Endothelial cell (in vitro differentiated cells): ENCODE measurements at regions not wholly inside any gene's neighbourhood (a gene's known extent, or its start where the extent isn't known, plus 50 kb on each side); places are given as distances from the start of the nearest gene placed in this dataset.

Experiments used
- DNase-seq: peaks from one replicate; pipeline ENCODE4 v3.0.0; 2021; ENCODE audit warnings: low spot score
- H3K27ac Mint-ChIP-seq: one replicate; pipeline ENCODE4 v1.8.0; 2021; ENCODE audit warnings: mixed read lengths, inconsistent platforms; ENCODE audit not compliant: unreplicated experiment
- H3K27me3 Mint-ChIP-seq: one replicate; pipeline ENCODE4 v1.8.0; 2021; ENCODE audit warnings: mild to moderate bottlenecking, moderate library complexity, mixed read lengths, inconsistent platforms; ENCODE audit not compliant: unreplicated experiment
- H3K36me3 Mint-ChIP-seq: one replicate; pipeline ENCODE4 v1.8.0; 2021; ENCODE audit warnings: mild to moderate bottlenecking, low read depth, mixed read lengths, inconsistent platforms; ENCODE audit not compliant: unreplicated experiment
- H3K4me1 Mint-ChIP-seq: one replicate; pipeline ENCODE4 v1.8.0; 2021; ENCODE audit warnings: mild to moderate bottlenecking, mixed read lengths, inconsistent platforms; ENCODE audit not compliant: unreplicated experiment
- H3K4me3 Mint-ChIP-seq: one replicate; pipeline ENCODE4 v1.8.0; 2021; ENCODE audit warnings: mild to moderate bottlenecking, mixed read lengths, inconsistent platforms; ENCODE audit not compliant: unreplicated experiment
- H3K9me3 Mint-ChIP-seq: one replicate; pipeline ENCODE4 v1.8.0; 2021; ENCODE audit warnings: mixed read lengths, inconsistent platforms; ENCODE audit not compliant: unreplicated experiment
- CTCF ChIP-seq: fragments of 200-600 bp; sonication (generic); IDR thresholded peaks from one replicate; pipeline ENCODE4 v1.5.0; 2021; ENCODE audit warnings: antibody characterized with exemption; ENCODE audit not compliant: unreplicated experiment

DNA sequence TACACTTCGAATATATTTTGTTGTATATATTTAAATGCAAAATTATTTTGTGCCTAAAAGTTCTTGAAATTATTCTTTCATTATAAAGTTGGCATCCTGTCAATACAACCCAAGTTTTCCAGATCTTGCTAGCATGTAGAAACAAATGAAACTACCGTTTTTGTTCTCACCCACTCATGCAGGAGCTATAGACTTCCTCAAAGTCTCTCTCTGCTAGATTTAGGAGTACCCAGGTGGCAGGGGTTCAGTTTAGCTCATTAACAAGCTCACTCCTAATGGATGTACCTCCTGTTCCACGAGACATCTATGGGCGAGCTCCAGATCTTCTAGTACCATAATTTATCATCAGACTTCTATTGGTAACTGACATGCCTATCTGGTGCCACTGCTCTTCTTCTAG is 390.2 kb upstream of the POU3F1 start:
- Mint-ChIP-seq H3K27me3 (no peaks in the 10 kb centered on the region), H3K36me3 (no peaks in the 10 kb centered on the region), H3K4me3 (no peak overlapping the region), H3K4me1 (peaks cover under 1% of the 10 kb centered on the region), H3K9me3 (no peaks in the 10 kb centered on the region), H3K27ac (no peak overlapping the region)
- no peak for TF ChIP-seq CTCF
- no peak for DNase-seq

- Mint-ChIP-seq H3K36me3 (no peaks in the 10 kb centered on the region), H3K4me3 (no peak overlapping the region), H3K27ac (no peak overlapping the region), H3K4me1 (peaks cover 5% of the 10 kb centered on the region), H3K27me3 (peaks cover 2% of the 10 kb centered on the region), H3K9me3 (no peaks in the 10 kb centered on the region)
- no peak for DNase-seq
- TF ChIP-seq CTCF: no peak
Observed at GRCh38 chr1:38436006-38436405, 389.4 kb upstream of the POU3F1 start.

GRCh38 chr1:38433084-38433722 is 386.6 kb upstream of the POU3F1 start:
- Mint-ChIP-seq H3K4me1 (peaks cover 5% of the 10 kb centered on the region), H3K9me3 (no peaks in the 10 kb centered on the region), H3K27ac (no peak overlapping the region), H3K27me3 (peaks cover 2% of the 10 kb centered on the region), H3K36me3 (no peaks in the 10 kb centered on the region), H3K4me3 (no peak overlapping the region)
- TF ChIP-seq CTCF: no peak
- no peak for DNase-seq

- H3K27ac Mint-ChIP-seq: no peak overlapping the region
- TF ChIP-seq CTCF: no peak
- H3K9me3 Mint-ChIP-seq: no peaks in the 10 kb centered on the region
- no peak overlapping the region for H3K4me3 Mint-ChIP-seq
- peaks cover 5% of the 10 kb centered on the region for H3K4me1 Mint-ChIP-seq
- DNase-seq: no peak
- no peaks in the 10 kb centered on the region for H3K36me3 Mint-ChIP-seq
- peaks cover 2% of the 10 kb centered on the region for H3K27me3 Mint-ChIP-seq
Observed at GRCh38 chr1:38431535-38432376, 385.2 kb upstream of the POU3F1 start.

- TF ChIP-seq CTCF: no peak
- H3K9me3 Mint-ChIP-seq: no peaks in the 10 kb centered on the region
- H3K36me3 Mint-ChIP-seq: no peaks in the 10 kb centered on the region
- DNase-seq: no peak
- H3K4me3 Mint-ChIP-seq: no peak overlapping the region
- H3K4me1 Mint-ChIP-seq: peaks cover 10% of the 10 kb centered on the region
- H3K27ac Mint-ChIP-seq: no peak overlapping the region
- H3K27me3 Mint-ChIP-seq: peaks cover 2% of the 10 kb centered on the region
Observed at GRCh38 chr1:38430949-38431348, 384.4 kb upstream of the POU3F1 start.
